Activated T-helper 1 cell treated with anti-CD3 and anti-CD28 coated beads, Interleukin-12 subunit alpha, Interleukin-12 subunit beta, Interleukin-2, Interleukin-4 antibody, amounts not matched to agents 30 ng/mL and 10 ng/mL and 1 ng/mL, durations not matched to agents 14 hours and 24 hours and 36 hours (primary cell): ENCODE measurements at regions not wholly inside any gene's neighbourhood (a gene's known extent, or its start where the extent isn't known, plus 50 kb on each side); places are given as distances from the start of the nearest gene placed in this dataset.

Source experiments
- DNase-seq: peaks from one replicate; pipeline ENCODE4 v3.0.0; 2021; ENCODE audit warnings: low spot score
- H3K27ac Mint-ChIP-seq: one replicate; pipeline ENCODE4 v1.8.0; 2021; ENCODE audit warnings: mild to moderate bottlenecking, mixed read lengths
- H3K27me3 Mint-ChIP-seq: one replicate; pipeline ENCODE4 v1.8.0; 2022; ENCODE audit warnings: mild to moderate bottlenecking, moderate library complexity, mixed read lengths; ENCODE audit not compliant: insufficient read depth
- H3K36me3 Mint-ChIP-seq: one replicate; pipeline ENCODE4 v1.8.0; 2021; ENCODE audit warnings: low read depth, mixed read lengths
- H3K4me1 Mint-ChIP-seq: one replicate; pipeline ENCODE4 v1.8.0; 2021; ENCODE audit warnings: low read depth, mixed read lengths
- H3K4me3 Mint-ChIP-seq: one replicate; pipeline ENCODE4 v1.8.0; 2021; ENCODE audit warnings: mild to moderate bottlenecking, moderate library complexity, mixed read lengths
- H3K9me3 Mint-ChIP-seq: one replicate; pipeline ENCODE4 v1.8.0; 2021; ENCODE audit warnings: mixed read lengths
- intact Hi-C: fragments of 100-400 bp; cut with micrococcal nuclease; formaldehyde crosslinking; loops from one replicate; pipeline ENCODE4 v1.15.1; 2024

DNA sequence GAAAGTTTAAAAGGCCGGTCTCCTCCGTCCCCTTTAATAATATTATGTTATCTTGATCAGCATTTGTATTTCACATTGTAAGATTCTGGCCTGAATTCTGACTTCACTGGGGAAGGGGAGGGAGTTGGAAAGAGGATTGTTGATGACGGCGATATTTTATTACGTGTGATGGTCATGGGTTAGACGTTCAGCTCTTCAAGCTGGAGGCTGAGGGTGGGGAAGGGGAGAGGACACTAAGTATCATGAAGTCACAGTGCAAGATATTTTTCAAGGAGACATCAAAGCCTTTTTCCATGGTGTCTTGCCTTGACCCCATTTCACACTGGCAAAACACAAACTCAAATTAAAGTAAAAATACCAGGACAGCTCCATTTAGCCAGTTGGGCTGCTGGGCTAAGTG, 126.7 kb downstream of the WDR11 start:
- Mint-ChIP-seq H3K4me3 (no peak overlapping the region), H3K27ac (no peak overlapping the region), H3K36me3 (no peaks in the 10 kb centered on the region), H3K27me3 (peaks cover 28% of the 10 kb centered on the region), H3K9me3 (no peaks in the 10 kb centered on the region), H3K4me1 (no peaks in the 10 kb centered on the region)
- intact Hi-C loops: no loop called here
- no peak for DNase-seq

DNA sequence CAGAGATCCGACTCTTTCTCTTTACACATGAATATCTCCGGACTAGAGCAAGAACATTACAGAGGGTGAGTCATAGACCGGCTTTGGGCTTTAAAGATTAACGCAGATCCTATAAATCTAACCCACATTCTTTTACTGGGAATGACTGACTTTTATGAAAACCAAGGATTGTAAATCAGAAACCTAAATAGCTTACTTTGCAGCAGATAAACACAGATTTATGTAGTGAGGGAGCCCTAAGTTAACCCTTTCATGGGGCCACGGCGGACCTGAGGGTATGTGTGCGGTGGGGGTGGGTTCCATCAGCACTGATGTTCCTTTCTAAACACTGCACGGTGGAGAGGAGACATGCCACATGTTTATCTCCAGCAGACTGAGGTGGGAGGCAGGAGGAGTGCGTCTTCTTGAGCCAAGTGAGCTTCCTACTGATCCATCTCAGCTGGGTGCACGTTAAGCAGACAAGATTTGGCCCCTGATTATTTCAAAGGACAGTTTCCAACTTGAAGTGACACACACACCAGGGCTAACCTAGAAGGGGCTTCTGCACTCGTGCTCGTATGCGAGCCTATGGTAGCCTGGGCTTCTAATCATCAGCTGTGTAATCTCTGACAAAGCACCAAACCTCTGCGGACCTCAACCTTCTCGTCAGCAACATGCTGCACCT, 127.6 kb downstream of the WDR11 start:
- Mint-ChIP-seq H3K4me1 (no peaks in the 10 kb centered on the region), H3K27me3 (peaks cover 28% of the 10 kb centered on the region)

DNA sequence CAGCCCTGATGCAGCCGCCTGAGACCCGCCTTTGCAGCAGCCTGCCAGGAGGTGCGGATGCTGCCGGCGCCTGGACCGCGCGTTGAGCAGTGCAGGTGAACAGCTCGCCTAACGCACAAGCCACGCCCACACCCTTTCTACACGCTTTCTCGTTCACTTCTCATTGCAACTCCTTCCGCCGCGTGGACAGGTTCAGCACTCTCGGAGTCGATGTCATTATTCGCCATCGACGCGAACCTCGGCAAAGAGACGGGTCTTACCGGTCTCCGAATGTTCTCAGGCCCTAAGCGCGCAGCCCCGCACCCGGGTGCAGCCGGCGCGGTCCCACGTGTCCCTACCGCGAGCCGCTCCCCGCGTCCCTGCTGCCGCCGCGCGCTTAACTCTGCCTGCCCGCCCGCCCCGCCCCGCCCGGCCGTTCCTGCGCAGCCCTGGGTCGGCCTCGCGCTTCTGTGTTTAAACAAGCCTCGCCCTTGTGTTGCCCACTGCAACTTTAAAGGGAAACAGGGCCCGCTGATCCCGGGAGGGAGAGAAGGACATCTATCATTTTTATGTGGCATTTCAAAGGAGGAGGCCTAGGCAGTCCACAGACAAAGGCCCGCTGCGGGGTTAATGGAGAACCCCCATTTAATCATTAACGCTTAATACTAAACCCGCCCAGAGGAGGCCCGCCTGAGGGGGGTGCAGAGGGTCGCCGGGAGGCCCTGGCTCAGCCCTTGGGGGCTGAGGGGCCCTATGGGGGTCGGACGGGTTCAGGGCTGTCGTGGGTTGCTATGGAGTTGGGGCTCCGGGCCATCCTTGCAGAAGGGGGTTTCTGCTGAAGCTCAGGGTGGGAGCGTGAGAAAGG, 128.5 kb downstream of the WDR11 start:
- H3K36me3 Mint-ChIP-seq: no peaks in the 10 kb centered on the region
- H3K4me3 Mint-ChIP-seq: peak overlapping the region; percentile 64
- H3K4me1 Mint-ChIP-seq: no peaks in the 10 kb centered on the region
- no peak for DNase-seq
- no peaks in the 10 kb centered on the region for H3K9me3 Mint-ChIP-seq
- peaks cover 28% of the 10 kb centered on the region for H3K27me3 Mint-ChIP-seq
- H3K27ac Mint-ChIP-seq: no peak overlapping the region
- intact Hi-C loops: no loop called here

More for the DNA sequence above, 127.6 kb downstream of the WDR11 start:
- intact Hi-C loops: no loop called here
- Mint-ChIP-seq H3K27ac (no peak overlapping the region), H3K9me3 (no peaks in the 10 kb centered on the region), H3K36me3 (no peaks in the 10 kb centered on the region), H3K4me3 (no peak overlapping the region)
- no peak for DNase-seq

DNA sequence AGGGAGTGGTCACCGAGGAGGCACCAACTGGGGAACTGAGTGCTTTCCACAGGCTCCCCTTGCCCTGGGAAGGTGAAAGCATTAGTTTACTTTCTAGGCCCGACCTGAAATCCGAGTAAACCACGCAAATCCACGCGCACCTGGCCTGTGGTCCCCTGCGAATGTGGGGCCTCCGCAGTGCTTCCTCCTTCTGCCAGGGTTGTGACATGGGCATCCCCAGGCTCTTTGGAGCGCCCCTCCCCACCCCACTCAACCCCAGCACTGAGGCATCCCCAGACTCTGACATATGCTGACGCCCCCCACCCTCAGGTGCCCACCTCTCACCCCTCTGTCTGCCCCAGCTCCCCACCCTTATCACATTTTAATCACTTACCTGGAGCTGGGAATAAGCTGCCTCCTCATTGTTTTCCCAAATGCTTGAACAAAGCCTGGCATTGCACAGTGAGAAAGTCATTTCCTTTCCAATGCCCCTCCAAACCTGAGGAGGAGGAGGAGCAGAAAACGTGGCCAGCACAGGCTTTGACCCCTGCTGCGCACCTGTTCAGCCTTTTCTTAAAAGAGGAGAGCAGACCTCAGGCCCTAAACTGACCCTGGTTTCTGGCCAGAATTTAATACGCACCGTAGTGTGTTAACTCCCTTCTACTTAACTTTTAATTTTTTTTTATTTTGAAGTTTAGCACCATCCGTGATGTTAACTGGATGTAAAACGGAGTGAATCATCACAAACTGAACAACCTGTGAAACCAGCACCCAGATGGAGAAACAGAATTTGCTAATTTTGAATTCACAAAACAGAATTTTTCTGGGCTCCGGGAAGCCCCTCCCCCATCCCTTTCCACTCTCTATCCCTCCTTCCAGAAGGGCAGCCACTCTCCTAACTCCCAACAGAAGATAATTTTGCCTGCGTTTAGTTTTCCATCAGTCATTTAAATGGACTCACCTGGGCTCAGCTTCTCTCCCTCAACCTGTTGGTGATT, 129.4 kb downstream of the WDR11 start:
- Mint-ChIP-seq H3K9me3 (no peaks in the 10 kb centered on the region), H3K4me1 (no peaks in the 10 kb centered on the region), H3K36me3 (no peaks in the 10 kb centered on the region), H3K27me3 (peaks cover 28% of the 10 kb centered on the region), H3K27ac (no peak overlapping the region), H3K4me3 (no peak overlapping the region)
- intact Hi-C loops: no loop called here
- DNase-seq: no peak

DNA sequence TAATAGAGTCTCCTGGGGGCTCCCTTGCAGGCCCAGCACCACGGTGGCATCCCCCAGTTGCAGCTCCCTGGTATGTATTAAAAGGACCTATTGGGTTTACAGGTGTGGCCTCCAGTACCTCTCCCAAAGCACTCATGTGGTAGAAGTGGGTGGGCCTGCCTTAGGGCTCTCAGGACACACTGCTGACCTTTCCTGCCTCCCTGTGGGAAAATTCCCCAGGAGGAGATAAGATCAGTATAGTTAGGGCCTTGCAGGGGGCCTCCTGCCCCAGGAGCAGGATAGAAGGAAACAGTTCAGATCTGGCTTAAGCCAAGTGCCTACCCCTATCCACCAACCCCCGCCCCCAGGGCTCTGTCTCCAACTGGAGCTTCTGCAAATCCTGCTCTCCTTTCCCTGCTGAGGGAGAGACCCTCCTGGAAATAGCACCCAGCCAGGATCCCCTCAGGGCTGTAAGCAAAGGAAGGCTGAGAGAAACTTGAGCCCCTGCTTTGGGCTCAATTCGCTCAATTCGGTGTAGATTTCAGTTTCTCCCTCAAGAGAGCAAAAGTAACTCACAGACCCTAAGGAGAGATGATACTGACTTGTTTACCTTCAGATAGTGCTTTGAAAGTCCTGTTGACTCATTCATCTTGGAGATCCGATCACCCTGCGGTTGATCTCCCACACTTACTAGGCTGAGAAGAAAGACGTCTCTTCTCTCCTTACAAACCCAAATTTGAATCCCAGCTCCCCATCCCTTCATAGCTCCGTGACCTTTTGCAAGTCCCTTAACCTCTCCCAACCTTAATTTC, 130.6 kb downstream of the WDR11 start:
- Mint-ChIP-seq H3K9me3 (peaks cover 2% of the 10 kb centered on the region), H3K27ac (no peak overlapping the region), H3K36me3 (no peaks in the 10 kb centered on the region), H3K4me1 (no peaks in the 10 kb centered on the region), H3K4me3 (no peak overlapping the region), H3K27me3 (peaks cover 28% of the 10 kb centered on the region)
- no peak for DNase-seq
- intact Hi-C loops: no loop called here

DNA sequence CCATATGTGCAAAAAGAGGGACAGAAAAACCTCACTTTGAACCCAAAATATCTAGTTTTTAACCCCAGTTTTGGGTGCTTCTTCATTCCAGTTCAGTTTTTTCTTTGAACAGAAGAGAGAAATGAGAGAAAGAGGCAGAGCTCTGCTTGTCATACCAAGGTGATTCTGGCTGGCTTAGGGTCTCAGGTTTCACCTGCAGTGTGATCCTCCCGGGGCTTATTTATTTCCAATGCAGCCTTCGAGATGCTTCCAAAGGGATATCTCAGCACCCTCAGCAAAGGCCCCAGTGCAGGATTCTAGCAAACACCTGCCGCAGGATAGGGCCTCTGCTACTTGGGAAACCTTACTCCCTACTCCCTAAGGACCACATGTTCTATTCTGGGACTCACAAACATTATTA, 131.3 kb downstream of the WDR11 start:
- Mint-ChIP-seq H3K27ac (no peak overlapping the region), H3K36me3 (no peaks in the 10 kb centered on the region), H3K4me3 (no peak overlapping the region), H3K9me3 (peaks cover 8% of the 10 kb centered on the region), H3K4me1 (no peaks in the 10 kb centered on the region), H3K27me3 (peaks cover 25% of the 10 kb centered on the region)
- intact Hi-C loops: no loop called here
- no peak for DNase-seq

DNA sequence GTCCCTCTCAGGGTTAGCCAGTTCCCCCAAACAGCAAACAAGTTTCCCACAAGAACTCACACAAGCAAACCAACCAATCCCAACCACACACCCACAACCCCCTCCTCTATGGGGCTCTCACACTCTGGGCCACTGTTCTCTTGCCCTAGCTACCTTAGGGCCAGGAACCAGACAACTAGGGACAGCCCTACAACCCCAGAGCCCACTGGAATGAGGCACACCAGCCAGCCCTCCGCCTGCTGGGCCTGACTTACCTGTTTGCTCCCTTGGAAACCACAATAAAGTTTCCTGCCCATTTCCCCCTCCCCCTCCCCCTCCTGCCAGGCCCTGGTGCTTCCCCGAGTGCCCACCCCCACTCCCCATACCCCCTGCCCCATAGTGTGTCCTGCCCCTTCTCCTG, 132.6 kb downstream of the WDR11 start:
- no peaks in the 10 kb centered on the region for H3K4me1 Mint-ChIP-seq
- no peak for DNase-seq
- peaks cover 15% of the 10 kb centered on the region for H3K9me3 Mint-ChIP-seq
- H3K27ac Mint-ChIP-seq: no peak overlapping the region
- no peaks in the 10 kb centered on the region for H3K36me3 Mint-ChIP-seq
- intact Hi-C loops: no loop called here
- no peak overlapping the region for H3K4me3 Mint-ChIP-seq
- H3K27me3 Mint-ChIP-seq: peaks cover 18% of the 10 kb centered on the region

DNA sequence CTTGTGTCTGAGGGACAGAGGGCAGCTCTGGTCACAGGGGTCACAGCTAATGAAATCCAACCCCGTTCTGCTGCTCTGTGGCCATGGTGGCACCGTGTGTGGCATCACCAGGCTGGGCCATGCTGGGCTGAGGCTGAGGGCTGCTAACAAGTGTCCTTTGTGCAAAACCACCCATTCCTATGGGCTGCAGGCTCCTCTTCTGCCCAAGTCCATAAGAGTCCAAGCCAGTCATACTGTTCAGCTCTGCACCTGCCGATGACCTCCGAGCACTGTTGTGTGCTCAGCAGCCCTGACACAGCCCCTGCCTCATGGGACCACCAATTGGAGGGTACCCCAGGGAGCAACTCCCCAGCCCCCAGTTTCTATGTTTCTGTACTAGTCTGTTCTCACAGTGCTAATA, 133.1 kb downstream of the WDR11 start:
- Mint-ChIP-seq H3K4me1 (no peaks in the 10 kb centered on the region), H3K9me3 (peaks cover 19% of the 10 kb centered on the region), H3K27ac (no peak overlapping the region), H3K4me3 (no peak overlapping the region), H3K27me3 (peaks cover 14% of the 10 kb centered on the region), H3K36me3 (no peaks in the 10 kb centered on the region)
- no peak for DNase-seq
- intact Hi-C loops: no loop called here

DNA sequence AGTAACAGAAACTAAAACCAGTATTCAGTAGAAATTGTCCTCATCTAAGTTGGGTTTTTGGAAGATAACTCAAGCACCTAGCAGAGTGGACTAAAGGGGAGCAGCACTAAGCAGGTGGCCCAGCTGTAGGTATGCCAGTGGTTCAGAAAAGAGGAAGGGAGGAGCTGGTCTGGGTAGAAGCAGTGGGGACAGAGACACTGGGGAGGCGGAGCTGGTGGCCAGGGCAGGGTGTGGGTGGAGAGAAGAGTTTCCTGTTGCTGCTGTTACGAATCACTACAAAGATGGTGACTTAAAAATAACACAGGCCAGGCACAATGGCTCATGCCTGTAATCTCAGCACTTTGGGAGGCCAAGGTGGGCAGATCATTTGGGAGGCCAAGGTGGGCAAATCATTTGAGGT, 136.2 kb downstream of the WDR11 start:
- no peaks in the 10 kb centered on the region for H3K4me1 Mint-ChIP-seq
- intact Hi-C loops: no loop called here
- H3K27me3 Mint-ChIP-seq: no peaks in the 10 kb centered on the region
- H3K36me3 Mint-ChIP-seq: no peaks in the 10 kb centered on the region
- H3K4me3 Mint-ChIP-seq: no peak overlapping the region
- H3K9me3 Mint-ChIP-seq: peaks cover 23% of the 10 kb centered on the region
- no peak overlapping the region for H3K27ac Mint-ChIP-seq
- DNase-seq: no peak

DNA sequence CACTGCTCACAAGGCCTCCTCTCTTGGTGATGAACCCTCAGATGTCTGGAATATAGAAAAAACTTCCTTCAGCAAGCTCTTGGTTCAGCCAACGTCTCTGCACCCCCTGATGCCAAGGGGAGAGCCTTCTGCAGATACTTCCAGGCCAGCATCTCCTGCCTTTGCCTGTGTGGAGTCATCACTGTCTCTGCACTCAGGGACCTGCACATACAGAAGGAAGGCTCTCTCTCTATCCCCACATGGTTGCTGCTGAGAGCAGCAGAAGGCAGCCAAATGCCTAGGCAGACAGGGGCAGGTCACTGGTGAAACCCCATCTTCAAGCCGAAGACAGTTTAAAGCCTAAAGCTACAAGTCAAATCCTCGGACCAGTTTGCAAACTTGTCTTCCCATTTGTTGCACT, 137.6 kb downstream of the WDR11 start:
- H3K27ac Mint-ChIP-seq: no peak overlapping the region
- intact Hi-C loops: no loop called here
- H3K9me3 Mint-ChIP-seq: peaks cover 23% of the 10 kb centered on the region
- no peak for DNase-seq
- no peaks in the 10 kb centered on the region for H3K27me3 Mint-ChIP-seq
- H3K4me3 Mint-ChIP-seq: no peak overlapping the region
- no peaks in the 10 kb centered on the region for H3K36me3 Mint-ChIP-seq
- H3K4me1 Mint-ChIP-seq: no peaks in the 10 kb centered on the region

DNA sequence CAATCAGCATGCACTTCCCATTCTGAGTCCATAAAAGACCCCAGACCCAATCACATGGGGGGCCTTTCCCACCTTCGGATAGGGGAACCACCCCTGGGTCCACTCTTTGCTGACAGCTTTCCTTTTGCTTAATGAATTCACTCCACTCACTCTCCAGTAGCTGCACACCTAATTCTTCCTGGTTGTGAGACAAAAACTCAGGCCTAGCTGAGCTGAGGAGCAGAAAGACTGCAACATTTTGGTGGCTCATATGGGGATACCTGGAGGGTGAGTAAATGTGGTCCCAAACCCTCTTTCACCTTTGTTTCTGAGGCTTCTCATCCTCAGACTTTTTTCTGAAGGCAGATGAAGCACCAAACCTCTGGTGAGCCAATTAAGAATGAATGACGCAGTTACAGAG, 138.1 kb downstream of the WDR11 start:
- no peaks in the 10 kb centered on the region for H3K27me3 Mint-ChIP-seq
- intact Hi-C loops: no loop called here
- no peak for DNase-seq
- H3K27ac Mint-ChIP-seq: no peak overlapping the region
- no peaks in the 10 kb centered on the region for H3K4me1 Mint-ChIP-seq
- no peak overlapping the region for H3K4me3 Mint-ChIP-seq
- peaks cover 23% of the 10 kb centered on the region for H3K9me3 Mint-ChIP-seq
- H3K36me3 Mint-ChIP-seq: no peaks in the 10 kb centered on the region

DNA sequence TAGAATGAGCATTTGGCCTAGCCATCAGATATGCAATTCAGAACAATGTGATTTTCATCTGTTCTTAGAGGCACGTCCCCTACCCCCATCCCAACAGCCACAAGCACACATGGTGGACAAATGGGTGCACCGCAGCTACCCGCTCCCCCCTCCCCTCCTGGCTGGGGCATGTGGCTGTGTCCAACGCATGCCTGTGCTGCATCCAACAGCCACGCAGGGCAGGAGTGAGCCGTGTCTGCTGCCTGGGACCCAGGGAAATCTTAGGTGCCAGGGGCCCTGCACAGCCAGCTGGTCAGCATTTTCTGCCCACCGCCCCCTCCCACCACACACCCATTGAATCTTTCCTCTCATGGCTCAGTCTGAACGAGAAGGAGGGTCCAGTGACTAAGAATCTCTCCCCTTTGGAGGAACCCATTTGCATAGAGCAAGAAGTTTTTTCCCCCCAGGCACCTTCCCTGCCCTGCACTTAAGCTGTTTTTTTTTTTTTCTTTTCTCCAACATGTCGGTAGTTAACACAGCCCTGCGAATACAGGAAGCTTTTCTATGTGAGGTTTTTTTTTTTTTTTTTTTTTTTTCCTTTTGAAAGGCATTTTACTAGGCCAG, 138.9 kb downstream of the WDR11 start:
- Mint-ChIP-seq H3K9me3 (peaks cover 23% of the 10 kb centered on the region), H3K27me3 (no peaks in the 10 kb centered on the region), H3K27ac (no peak overlapping the region), H3K36me3 (no peaks in the 10 kb centered on the region), H3K4me3 (no peak overlapping the region), H3K4me1 (no peaks in the 10 kb centered on the region)
- no peak for DNase-seq
- intact Hi-C loops: no loop called here
